ENCODE measurements at regions not wholly inside any gene's neighbourhood (a gene's known extent, or its start where the extent isn't known, plus 50 kb on each side); places are given as distances from the start of the nearest gene placed in this dataset.

DNA sequence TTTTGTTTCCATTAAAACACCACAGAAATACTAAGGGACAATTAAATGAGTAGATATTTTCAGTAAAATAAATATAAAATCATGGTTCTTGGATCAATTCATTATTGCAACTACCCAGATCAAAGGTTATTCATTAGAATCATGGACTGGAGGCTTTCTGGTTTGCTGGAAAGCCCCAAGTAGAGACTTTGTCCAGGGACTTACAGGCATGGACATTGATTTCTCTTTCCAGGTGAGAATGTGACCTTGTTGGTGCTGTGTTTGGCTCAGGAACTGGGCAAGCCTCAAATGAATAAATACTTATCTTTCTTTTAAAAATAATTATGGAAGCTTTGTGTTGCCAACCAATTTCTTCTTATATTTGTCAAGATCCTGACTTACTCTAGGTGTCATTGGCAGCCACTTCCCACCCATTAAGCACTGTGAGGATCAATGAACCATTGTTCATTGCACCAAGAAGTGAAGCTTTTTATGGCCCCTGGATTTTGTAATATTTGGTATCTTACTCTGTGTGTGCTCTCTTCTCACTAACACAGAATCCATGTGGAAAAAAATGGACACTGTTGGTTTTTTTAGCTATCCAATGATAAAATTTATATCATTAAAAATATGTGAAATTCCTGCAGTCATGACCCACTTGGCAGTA lies 205.8 kb upstream of the NRXN1 start:
- no peak for ATAC-seq (replicated peaks in 1 of 2)
- H3K4me1 Mint-ChIP-seq (ENCODE audit: low read depth): no peaks in the 10 kb centered on the region
- no peaks in the 10 kb centered on the region for H3K27me3 Mint-ChIP-seq (ENCODE audit: low read depth)
- H3K36me3 Mint-ChIP-seq (ENCODE audit: insufficient read depth in 2 of 2): no peaks in the 10 kb centered on the region
- H3K4me3 Mint-ChIP-seq: no peak overlapping the region
- DNase-seq: no peak
- H3K27ac Mint-ChIP-seq: no peak overlapping the region
- H3K9me3 Mint-ChIP-seq: peaks cover 3 to 7% of the 10 kb centered on the region in 2 donors

DNA sequence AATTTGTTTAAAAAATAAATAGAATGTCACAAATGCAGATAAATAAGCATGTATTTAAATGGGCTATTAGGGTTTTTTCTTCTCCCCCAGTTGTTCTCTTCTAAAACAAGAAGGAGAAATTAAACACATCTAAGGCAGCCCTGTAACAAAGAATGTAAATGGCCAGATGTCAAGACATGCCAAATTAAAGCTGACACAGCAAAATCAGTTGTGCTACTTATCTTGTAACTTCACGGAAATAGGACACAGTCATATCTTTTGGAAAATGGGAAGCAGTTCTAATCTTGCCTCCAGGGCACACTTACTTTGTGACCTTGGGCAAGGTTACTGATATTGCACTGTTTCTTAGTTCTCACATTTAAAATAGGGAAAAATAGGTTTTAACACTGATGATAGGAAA lies 200.1 kb upstream of the NRXN1 start:
- no peak overlapping the region for H3K4me3 Mint-ChIP-seq

DNA sequence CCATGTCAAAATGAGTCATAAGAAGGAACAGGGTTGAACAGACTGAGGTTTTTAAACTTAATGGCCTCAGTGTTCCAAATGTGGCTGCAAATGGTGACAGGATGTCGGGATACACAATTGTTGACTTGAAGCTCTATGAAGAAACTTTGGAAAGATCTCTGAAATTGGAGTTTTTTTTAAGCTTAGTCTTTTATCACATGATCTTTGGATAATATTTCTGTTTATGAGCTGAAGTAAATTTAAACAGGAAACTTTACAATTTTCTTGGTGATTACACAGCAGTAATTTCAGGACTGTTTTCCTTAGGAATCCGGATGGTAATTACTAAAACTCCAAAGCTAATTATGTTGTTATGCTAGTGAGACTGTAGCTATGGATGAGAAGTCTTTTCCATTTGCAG lies 199.1 kb upstream of the NRXN1 start:
- no peaks in the 10 kb centered on the region for H3K36me3 Mint-ChIP-seq (ENCODE audit: insufficient read depth in 2 of 2)
- no peak for ATAC-seq (replicated peaks in 1 of 2)
- no peak overlapping the region for H3K4me3 Mint-ChIP-seq
- no peak overlapping the region for H3K27ac Mint-ChIP-seq
- no peaks in the 10 kb centered on the region for H3K27me3 Mint-ChIP-seq (ENCODE audit: low read depth)
- H3K9me3 Mint-ChIP-seq: peaks cover 15 to 16% of the 10 kb centered on the region in 2 donors
- no peaks in the 10 kb centered on the region for H3K4me1 Mint-ChIP-seq (ENCODE audit: low read depth)
- no peak for DNase-seq

More for the DNA sequence above, 200.1 kb upstream of the NRXN1 start:
- ATAC-seq (replicated peaks in 1 of 2) (no peak), DNase-seq (no peak)
- Mint-ChIP-seq H3K4me1 (ENCODE audit: low read depth) (no peaks in the 10 kb centered on the region), H3K36me3 (ENCODE audit: insufficient read depth in 2 of 2) (no peaks in the 10 kb centered on the region), H3K9me3 (peaks cover 14% of the 10 kb centered on the region in 2 donors), H3K27me3 (ENCODE audit: low read depth) (no peaks in the 10 kb centered on the region), H3K27ac (no peak overlapping the region)

DNA sequence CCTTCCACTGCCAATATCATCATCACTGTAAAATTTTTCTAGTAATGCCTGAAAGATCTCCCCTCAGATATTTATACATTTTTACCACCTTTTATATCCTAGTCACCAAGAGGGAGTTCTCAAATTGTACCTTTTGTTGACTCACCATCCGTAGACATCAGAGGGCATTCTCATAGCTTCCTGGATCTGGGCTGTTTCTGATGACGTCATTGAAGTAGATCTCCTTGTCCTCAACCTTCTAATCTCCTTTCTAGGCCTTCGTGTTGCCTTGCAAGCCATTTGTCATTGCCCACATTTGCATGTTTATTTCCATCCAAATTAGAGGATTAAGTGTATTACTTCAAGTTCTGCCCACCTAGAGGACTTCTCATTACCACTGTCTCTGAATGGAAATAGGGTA lies 193.4 kb upstream of the NRXN1 start:
- Mint-ChIP-seq H3K36me3 (ENCODE audit: insufficient read depth in 2 of 2) (no peaks in the 10 kb centered on the region), H3K9me3 (peaks cover 13 to 23% of the 10 kb centered on the region in 2 donors), H3K4me1 (ENCODE audit: low read depth) (no peaks in the 10 kb centered on the region), H3K27ac (no peak overlapping the region), H3K4me3 (no peak overlapping the region), H3K27me3 (ENCODE audit: low read depth) (no peaks in the 10 kb centered on the region)
- no peak for ATAC-seq (replicated peaks in 1 of 2)
- DNase-seq: no peak

DNA sequence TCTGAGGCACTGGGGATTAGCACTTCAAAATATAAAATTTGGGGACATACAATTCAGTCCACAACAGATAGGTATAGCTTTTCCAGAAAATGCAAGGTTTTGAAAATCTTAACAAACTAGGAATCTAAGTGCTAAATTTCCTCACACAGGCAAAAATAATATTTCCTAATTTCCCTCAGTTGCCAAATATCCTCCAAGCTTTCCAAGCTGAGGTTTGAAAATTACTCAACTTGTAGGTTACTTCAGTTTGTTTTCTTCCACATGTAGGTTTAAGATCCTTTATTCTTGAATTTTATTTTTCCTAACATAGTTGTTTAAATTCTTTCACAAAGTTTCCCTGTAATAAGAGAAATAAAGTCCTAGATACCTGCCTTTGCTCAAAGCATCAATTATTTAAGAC lies 192.9 kb upstream of the NRXN1 start:
- peaks cover 13 to 22% of the 10 kb centered on the region in 2 donors for H3K9me3 Mint-ChIP-seq
- H3K4me3 Mint-ChIP-seq: no peak overlapping the region
- H3K36me3 Mint-ChIP-seq (ENCODE audit: insufficient read depth in 2 of 2): no peaks in the 10 kb centered on the region
- no peaks in the 10 kb centered on the region for H3K4me1 Mint-ChIP-seq (ENCODE audit: low read depth)
- H3K27me3 Mint-ChIP-seq (ENCODE audit: low read depth): no peaks in the 10 kb centered on the region
- no peak for ATAC-seq (replicated peaks in 1 of 2)
- no peak overlapping the region for H3K27ac Mint-ChIP-seq
- DNase-seq: no peak

DNA sequence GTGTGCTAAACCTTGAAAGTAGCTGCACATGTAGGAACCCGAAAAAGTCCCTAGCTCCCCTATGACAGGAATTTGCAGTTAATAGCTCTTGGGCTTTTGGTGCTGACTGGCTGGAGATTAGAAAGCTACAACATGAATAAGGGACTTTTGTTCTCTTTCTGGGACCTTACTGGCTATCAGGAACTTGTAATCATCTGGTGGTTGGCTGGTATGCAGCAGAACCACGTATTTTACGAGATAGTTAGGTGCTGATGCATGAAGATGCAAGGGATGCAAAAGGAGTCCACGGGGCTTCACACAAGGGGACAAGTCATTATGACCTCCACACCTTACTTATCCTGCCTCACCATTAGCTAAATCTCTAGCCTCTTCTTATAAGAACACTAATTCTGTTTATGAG lies 190.2 kb upstream of the NRXN1 start:
- DNase-seq (no peak), ATAC-seq (replicated peaks in 1 of 2) (no peak)
- no peaks in the 10 kb centered on the region for H3K4me1 Mint-ChIP-seq (ENCODE audit: low read depth)
- peaks cover 12 to 14% of the 10 kb centered on the region in 2 donors for H3K9me3 Mint-ChIP-seq
- H3K36me3 Mint-ChIP-seq (ENCODE audit: insufficient read depth in 2 of 2): no peaks in the 10 kb centered on the region
- H3K27ac Mint-ChIP-seq: no peak overlapping the region
- no peaks in the 10 kb centered on the region for H3K27me3 Mint-ChIP-seq (ENCODE audit: low read depth)
- no peak overlapping the region for H3K4me3 Mint-ChIP-seq

DNA sequence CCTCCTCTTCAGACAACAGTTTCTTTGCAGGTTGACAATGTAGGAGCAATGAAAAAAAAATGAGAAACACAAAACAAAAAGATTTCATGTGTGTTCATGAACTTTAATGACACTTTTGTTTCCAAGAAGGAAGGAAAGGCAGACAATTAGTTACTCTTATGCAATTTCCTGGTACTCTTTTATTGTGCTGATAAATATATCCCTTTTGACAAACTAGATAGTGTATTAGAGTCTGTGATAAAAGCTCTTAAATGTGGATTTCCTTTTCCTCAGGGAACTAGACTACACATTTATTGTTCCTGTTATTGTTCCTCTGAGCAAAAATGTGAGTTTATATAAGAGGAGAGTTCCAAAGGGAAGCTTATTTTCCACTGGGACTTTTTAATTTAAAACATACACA lies 188.7 kb upstream of the NRXN1 start:
- ATAC-seq (replicated peaks in 1 of 2) (no peak), DNase-seq (no peak)
- Mint-ChIP-seq H3K27me3 (ENCODE audit: low read depth) (no peaks in the 10 kb centered on the region), H3K36me3 (ENCODE audit: insufficient read depth in 2 of 2) (no peaks in the 10 kb centered on the region), H3K27ac (no peak overlapping the region), H3K4me1 (ENCODE audit: low read depth) (no peaks in the 10 kb centered on the region), H3K4me3 (no peak overlapping the region), H3K9me3 (peaks cover 8 to 10% of the 10 kb centered on the region in 2 donors)

DNA sequence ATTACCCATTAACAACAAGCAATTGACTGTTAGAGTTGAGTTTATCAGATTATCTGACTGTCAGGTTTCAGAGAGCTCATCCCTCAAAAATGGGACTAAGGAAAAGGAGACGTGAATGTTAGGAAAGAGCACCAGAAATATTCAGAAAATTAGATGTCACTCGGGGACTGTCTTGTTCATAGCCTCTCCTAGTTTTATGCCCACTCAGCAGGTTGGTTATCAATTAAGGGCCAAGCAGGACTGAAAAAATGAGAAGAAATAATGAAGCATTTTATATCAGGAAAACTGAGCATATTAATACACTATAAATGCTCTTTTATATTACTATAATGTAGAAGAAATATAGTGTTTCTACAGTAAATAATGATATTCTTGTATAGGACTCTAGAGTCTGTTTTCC lies 188.1 kb upstream of the NRXN1 start:
- H3K4me3 Mint-ChIP-seq: no peak overlapping the region
- ATAC-seq (replicated peaks in 1 of 2) (no peak), DNase-seq (no peak)
- H3K9me3 Mint-ChIP-seq: peaks cover 3 to 5% of the 10 kb centered on the region in 2 donors
- H3K36me3 Mint-ChIP-seq (ENCODE audit: insufficient read depth in 2 of 2): no peaks in the 10 kb centered on the region
- H3K27me3 Mint-ChIP-seq (ENCODE audit: low read depth): no peaks in the 10 kb centered on the region
- no peaks in the 10 kb centered on the region for H3K4me1 Mint-ChIP-seq (ENCODE audit: low read depth)
- no peak overlapping the region for H3K27ac Mint-ChIP-seq

DNA sequence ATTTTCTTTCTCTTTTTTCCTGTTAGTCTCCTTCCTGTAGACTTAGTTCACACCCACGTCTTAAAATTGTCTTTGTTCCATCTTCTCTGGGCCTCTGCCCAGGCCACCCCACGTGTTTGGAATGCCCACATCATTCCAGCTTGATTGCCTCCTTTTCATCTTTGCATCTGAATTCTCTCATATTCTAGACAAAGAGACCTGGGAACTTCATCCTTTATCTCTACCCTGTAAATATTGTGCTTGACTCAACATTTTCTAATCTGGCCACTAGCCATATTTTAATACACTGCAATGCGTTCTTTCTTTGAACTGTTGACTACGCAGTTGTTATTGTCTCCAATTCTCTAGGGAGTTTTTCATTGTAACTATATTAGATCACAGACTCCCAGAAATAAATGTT lies 187.5 kb upstream of the NRXN1 start:
- H3K27ac Mint-ChIP-seq: no peak overlapping the region
- ATAC-seq (replicated peaks in 1 of 2) (no peak), DNase-seq (no peak)
- no peak overlapping the region for H3K4me3 Mint-ChIP-seq
- H3K4me1 Mint-ChIP-seq (ENCODE audit: low read depth): no peaks in the 10 kb centered on the region
- H3K9me3 Mint-ChIP-seq: peaks cover 3 to 5% of the 10 kb centered on the region in 2 donors
- no peaks in the 10 kb centered on the region for H3K27me3 Mint-ChIP-seq (ENCODE audit: low read depth)
- no peaks in the 10 kb centered on the region for H3K36me3 Mint-ChIP-seq (ENCODE audit: insufficient read depth in 2 of 2)

DNA sequence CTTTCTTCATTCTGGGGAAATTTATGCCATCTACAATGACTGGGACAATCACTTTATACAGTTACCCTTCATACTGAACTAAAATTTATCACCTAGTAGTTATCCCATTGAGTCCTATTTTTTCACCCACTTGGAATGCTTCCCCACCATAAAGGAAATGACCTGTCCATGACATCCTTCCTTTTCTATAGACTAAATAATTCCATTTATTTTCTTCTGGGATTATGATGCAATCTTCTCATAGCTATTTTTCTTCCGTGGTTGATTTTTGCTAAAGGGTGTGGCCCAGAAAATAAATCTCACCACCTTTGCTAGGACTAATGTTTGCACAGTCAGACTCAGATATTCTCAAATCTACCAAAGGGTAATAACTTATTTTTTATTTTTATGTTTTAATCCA lies 186.1 kb upstream of the NRXN1 start:
- ATAC-seq (replicated peaks in 1 of 2) (no peak), DNase-seq (no peak)
- Mint-ChIP-seq H3K4me1 (ENCODE audit: low read depth) (no peaks in the 10 kb centered on the region), H3K27me3 (ENCODE audit: low read depth) (no peaks in the 10 kb centered on the region), H3K4me3 (no peak overlapping the region), H3K36me3 (ENCODE audit: insufficient read depth in 2 of 2) (no peaks in the 10 kb centered on the region), H3K9me3 (peaks cover 2 to 3% of the 10 kb centered on the region in 2 donors), H3K27ac (no peak overlapping the region)

DNA sequence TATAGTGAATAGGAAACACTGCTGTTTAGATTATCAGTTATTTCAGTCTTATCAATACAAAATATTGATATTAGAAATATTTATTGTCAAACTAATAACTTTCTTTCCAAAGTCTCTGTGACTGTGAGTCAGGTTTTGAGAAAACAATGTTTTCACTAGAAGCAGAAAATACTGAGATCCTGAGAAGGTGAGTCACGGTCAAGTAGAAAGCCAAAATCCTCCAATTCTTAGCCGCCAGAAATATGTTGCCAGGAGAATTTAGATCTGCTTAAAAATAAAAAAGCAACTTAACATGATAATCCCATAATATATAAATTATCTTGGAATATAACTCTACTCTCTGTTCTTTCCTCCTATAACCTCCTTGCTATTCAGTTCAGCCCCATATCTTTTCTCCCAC lies 181.9 kb upstream of the NRXN1 start:
- Mint-ChIP-seq H3K4me3 (no peak overlapping the region), H3K27ac (no peak overlapping the region), H3K27me3 (ENCODE audit: low read depth) (no peaks in the 10 kb centered on the region), H3K4me1 (ENCODE audit: low read depth) (no peaks in the 10 kb centered on the region), H3K36me3 (ENCODE audit: insufficient read depth in 2 of 2) (no peaks in the 10 kb centered on the region), H3K9me3 (peaks cover 5 to 9% of the 10 kb centered on the region in 2 donors)
- DNase-seq (no peak), ATAC-seq (replicated peaks in 1 of 2) (no peak)

DNA sequence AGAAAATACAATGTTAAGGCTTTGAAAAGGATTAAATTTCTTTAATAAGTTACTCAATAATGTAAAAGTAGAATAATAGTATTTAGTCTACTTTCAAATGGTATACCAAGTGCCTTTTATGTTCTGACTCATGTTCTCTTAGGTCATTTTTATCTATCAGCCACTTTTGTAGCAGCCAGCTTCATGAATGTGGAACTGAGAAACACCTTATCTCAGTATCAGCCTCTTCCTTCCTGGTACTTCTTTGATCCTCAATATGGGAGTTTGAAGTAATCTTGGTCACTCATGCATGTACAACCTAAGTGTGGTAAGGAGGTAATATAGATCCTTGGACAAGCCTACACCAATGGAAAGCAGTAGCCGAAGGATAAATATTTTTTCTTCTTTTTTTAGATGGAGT lies 180.4 kb upstream of the NRXN1 start:
- H3K36me3 Mint-ChIP-seq (ENCODE audit: insufficient read depth in 2 of 2): no peaks in the 10 kb centered on the region
- no peaks in the 10 kb centered on the region for H3K27me3 Mint-ChIP-seq (ENCODE audit: low read depth)
- H3K27ac Mint-ChIP-seq: no peak overlapping the region
- no peak overlapping the region for H3K4me3 Mint-ChIP-seq
- no peaks in the 10 kb centered on the region for H3K4me1 Mint-ChIP-seq (ENCODE audit: low read depth)
- DNase-seq: no peak
- no peak for ATAC-seq (replicated peaks in 1 of 2)
- H3K9me3 Mint-ChIP-seq: peaks cover 7 to 11% of the 10 kb centered on the region in 2 donors

DNA sequence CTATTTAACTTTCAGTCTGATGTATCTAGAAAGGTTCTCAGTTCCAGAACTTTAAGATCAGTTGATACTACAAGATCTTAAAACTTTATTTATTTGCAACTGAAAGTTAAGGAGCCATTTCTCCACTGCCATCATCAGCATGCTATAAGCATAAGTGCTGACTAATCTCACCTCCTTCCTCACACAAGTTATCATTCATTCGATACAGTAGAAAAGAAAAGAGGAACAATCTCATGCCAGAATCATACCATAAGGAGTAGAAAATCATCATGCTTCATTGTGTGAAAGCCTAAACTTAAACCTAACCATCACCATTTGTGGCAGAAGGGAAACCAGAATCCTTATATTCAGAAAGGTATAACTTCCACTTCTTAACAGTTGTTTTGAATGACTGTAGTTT lies 176.6 kb upstream of the NRXN1 start:
- ATAC-seq (replicated peaks in 1 of 2) (no peak), DNase-seq (no peak)
- Mint-ChIP-seq H3K27me3 (ENCODE audit: low read depth) (no peaks in the 10 kb centered on the region), H3K36me3 (ENCODE audit: insufficient read depth in 2 of 2) (no peaks in the 10 kb centered on the region), H3K9me3 (peaks cover 11 to 12% of the 10 kb centered on the region in 2 donors), H3K4me3 (no peak overlapping the region), H3K4me1 (ENCODE audit: low read depth) (no peaks in the 10 kb centered on the region), H3K27ac (no peak overlapping the region)

DNA sequence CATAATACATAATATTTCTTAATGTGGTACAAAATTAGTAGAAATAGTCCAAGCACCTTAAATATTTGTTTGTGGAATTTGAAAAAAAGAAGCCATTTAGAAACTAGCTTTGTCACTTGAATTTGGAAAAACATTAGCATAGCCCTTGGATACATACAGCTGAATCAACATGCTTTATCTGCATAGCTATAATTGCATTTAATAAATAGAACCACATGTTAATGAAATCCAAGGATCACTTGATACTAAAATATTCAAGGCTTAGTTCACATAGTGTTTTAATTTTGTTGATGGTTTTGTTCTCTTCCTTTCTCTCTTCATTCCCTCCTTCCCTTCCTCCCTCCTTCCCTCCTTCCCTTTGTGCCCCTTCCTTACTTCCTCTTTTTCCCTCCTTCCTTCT lies 169.4 kb upstream of the NRXN1 start:
- Mint-ChIP-seq H3K27ac (no peak overlapping the region), H3K36me3 (ENCODE audit: insufficient read depth in 2 of 2) (no peaks in the 10 kb centered on the region), H3K9me3 (peaks cover 1 to 8% of the 10 kb centered on the region in 2 donors), H3K27me3 (ENCODE audit: low read depth) (no peaks in the 10 kb centered on the region), H3K4me3 (no peak overlapping the region), H3K4me1 (ENCODE audit: low read depth) (no peaks in the 10 kb centered on the region)
- ATAC-seq (replicated peaks in 1 of 2) (no peak), DNase-seq (no peak)

Data from activated T-cell treated with anti-CD3 and anti-CD28 coated beads, Interleukin-2, amount 50 U/mL, for 72 hours (primary cell).